IMR-90 (cell line): ENCODE measurements at regions not wholly inside any gene's neighbourhood (a gene's known extent, or its start where the extent isn't known, plus 50 kb on each side); places are given as distances from the start of the nearest gene placed in this dataset.

ENCODE experiments used
- ATAC-seq: fragments of 200-7000 bp; cut with Tn5 transposase; 2 replicates; pipeline ENCODE4 v1.9.1; 2020; ENCODE audit warnings: low read depth, mild to moderate bottlenecking, moderate library complexity
- BruUV-seq: library from RNA; stranded (reverse); fragments of 400-500 nt; replicated peaks from 2 replicates; lab custom pipeline; 2021; lab: Mats Ljungman, UMichigan
- CTCF ChIA-PET: fragments of 300-600 bp; formaldehyde crosslinking; extraction: SDS; loops from one replicate; lab custom pipeline; 2021; ENCODE audit warnings: antibody characterized with exemption; lab: Yijun Ruan, JAX
- POLR2A ChIA-PET: fragments of 300-600 bp; sonication (Branson Sonifier 250); formaldehyde crosslinking; loops from one replicate; lab custom pipeline; 2022; ENCODE audit warnings: antibody characterized with exemption; ENCODE audit not compliant: unreplicated experiment; lab: Charles Lee
- DNase-seq: peaks from one replicate; pipeline ENCODE4 v3.0.0; 2013
- H2AFZ ChIP-seq: replicated peaks from 2 replicates; pipeline ENCODE3; 2013; ENCODE audit warnings: low read length, mild to moderate bottlenecking; ENCODE audit not compliant: poor library complexity
- H2AK5ac ChIP-seq: 2 replicates; pipeline ENCODE4 v1.6.1; 2013; ENCODE audit warnings: low read depth, low read length, inconsistent platforms
- H2AK9ac ChIP-seq: replicated peaks from 2 replicates; pipeline ENCODE3; 2013; ENCODE audit warnings: mild to moderate bottlenecking, low read depth, low read length, moderate library complexity; ENCODE audit not compliant: poor library complexity
- H2BK120ac ChIP-seq: 2 replicates; pipeline ENCODE4 v1.6.1; 2013; ENCODE audit warnings: low read depth, low read length, inconsistent platforms
- H2BK15ac ChIP-seq: 3 replicates; pipeline ENCODE4 v1.6.1; 2013; ENCODE audit warnings: low read depth, low read length, inconsistent platforms
- H2BK20ac ChIP-seq: 2 replicates; pipeline ENCODE4 v1.6.1; 2013; ENCODE audit warnings: low read depth, mild to moderate bottlenecking, inconsistent platforms, low read length, moderate library complexity
- H2BK5ac ChIP-seq: 2 replicates; pipeline ENCODE4 v1.6.1; 2013; ENCODE audit warnings: mild to moderate bottlenecking, low read depth, low read length, inconsistent platforms; ENCODE audit not compliant: poor library complexity, severe bottlenecking
- H3K14ac ChIP-seq: replicated peaks from 2 replicates; pipeline ENCODE4 v1.6.1; 2013; ENCODE audit warnings: low read depth, low read length, inconsistent platforms
- H3K18ac ChIP-seq: 2 replicates; pipeline ENCODE4 v1.6.1; 2013; ENCODE audit warnings: low read depth, low read length, control low read depth
- H3K23ac ChIP-seq: 2 replicates; pipeline ENCODE4 v1.6.1; 2013; ENCODE audit warnings: low read depth, low read length, inconsistent platforms
- H3K27ac ChIP-seq: 2 replicates; pipeline ENCODE4 v1.5.1; 2013; ENCODE audit warnings: mild to moderate bottlenecking, control low read depth, low read length; ENCODE audit not compliant: insufficient read depth
- H3K27me3 ChIP-seq: 2 replicates; pipeline ENCODE4 v1.6.1; 2013; ENCODE audit warnings: low read length; ENCODE audit not compliant: control insufficient read depth, insufficient read depth
- H3K36me3 ChIP-seq: 2 replicates; pipeline ENCODE4 v1.6.1; 2013; ENCODE audit warnings: low read length, mixed read lengths; ENCODE audit not compliant: control insufficient read depth, insufficient read depth
- H3K4ac ChIP-seq: 2 replicates; pipeline ENCODE4 v1.6.1; 2013; ENCODE audit warnings: low read depth, low read length, inconsistent platforms
- H3K4me1 ChIP-seq: 2 replicates; pipeline ENCODE4 v1.6.1; 2013; ENCODE audit warnings: low read length, mixed read lengths; ENCODE audit not compliant: control insufficient read depth, insufficient read depth
- H3K4me2 ChIP-seq: 2 replicates; pipeline ENCODE4 v1.6.1; 2013; ENCODE audit warnings: low read depth, mild to moderate bottlenecking, control low read depth, low read length, moderate library complexity
- H3K4me3 ChIP-seq: 2 replicates; pipeline ENCODE4 v1.5.1; 2013; ENCODE audit warnings: low read depth, mild to moderate bottlenecking, control low read depth, low read length, moderate library complexity; ENCODE audit not compliant: insufficient read depth
- H3K56ac ChIP-seq: 2 replicates; pipeline ENCODE4 v1.6.1; 2013; ENCODE audit warnings: low read length, inconsistent platforms; ENCODE audit not compliant: insufficient read depth; ENCODE audit errors: extremely low read depth
- H3K79me1 ChIP-seq, 2 experiments: 2 replicates each; pipeline ENCODE4 v1.6.1; 2013; ENCODE audit warnings: low read length in 2 of 2, inconsistent platforms in 1 of 2, low read depth in 1 of 2
- H3K9ac ChIP-seq: 2 replicates; pipeline ENCODE4 v1.6.1; 2013; ENCODE audit warnings: low read depth, low read length, control low read depth
- H3K9me1 ChIP-seq: 2 replicates; pipeline ENCODE4 v1.6.1; 2013; ENCODE audit warnings: low read length, inconsistent platforms; ENCODE audit not compliant: insufficient read depth
- H3K9me3 ChIP-seq: 2 replicates; pipeline ENCODE4 v1.6.1; 2013; ENCODE audit warnings: low read length; ENCODE audit not compliant: control insufficient read depth, insufficient read depth
- H4K20me1 ChIP-seq: 2 replicates; pipeline ENCODE4 v1.6.1; 2013; ENCODE audit warnings: low read length, inconsistent platforms; ENCODE audit not compliant: insufficient read depth
- H4K5ac ChIP-seq: 2 replicates; pipeline ENCODE4 v1.6.1; 2013; ENCODE audit warnings: mild to moderate bottlenecking, low read depth, low read length, control low read depth
- H4K8ac ChIP-seq, 2 experiments: 2 replicates each; pipeline ENCODE4 v1.6.1; 2013; ENCODE audit warnings: low read depth in 2 of 2, low read length in 2 of 2, control low read depth in 1 of 2, inconsistent platforms in 1 of 2
- H4K91ac ChIP-seq: 2 replicates; pipeline ENCODE4 v1.6.1; 2013; ENCODE audit warnings: low read depth, low read length, inconsistent platforms; ENCODE audit not compliant: insufficient read depth
- BHLHE40 ChIP-seq: fragments of 150-350 bp; IDR thresholded peaks from 2 replicates; pipeline ENCODE4 v1.6.1; 2016; ENCODE audit warnings: mild to moderate bottlenecking, low read depth, low read length
- CEBPB ChIP-seq: IDR thresholded peaks from 2 replicates; pipeline ENCODE4 v1.6.1; 2012; ENCODE audit warnings: low read depth, low read length, improper control_type of control experiment
- FOS ChIP-seq: fragments of 150-350 bp; IDR thresholded peaks from 2 replicates; pipeline ENCODE4 v1.6.1; 2016; ENCODE audit warnings: low read depth, low read length
- MAZ ChIP-seq: IDR thresholded peaks from 2 replicates; pipeline ENCODE4 v1.6.1; 2012; ENCODE audit warnings: low read depth, mild to moderate bottlenecking, low read length, improper control_type of control experiment, moderate library complexity, borderline replicate concordance
- NFE2L2 ChIP-seq: fragments of 150-350 bp; IDR thresholded peaks from 2 replicates; pipeline ENCODE4 v1.6.1; 2016; ENCODE audit warnings: low read depth, mild to moderate bottlenecking, low read length
- RAD21 ChIP-seq: IDR thresholded peaks from 2 replicates; pipeline ENCODE4 v1.6.1; 2012; ENCODE audit warnings: low read length, improper control_type of control experiment
- RCOR1 ChIP-seq: IDR thresholded peaks from 2 replicates; pipeline ENCODE4 v1.6.1; 2012; ENCODE audit warnings: mild to moderate bottlenecking, low read length, improper control_type of control experiment; ENCODE audit not compliant: insufficient replicate concordance
- WGBS, 2 experiments: methylation state at CpG; one replicate each; pipeline versions ENCODE4 v1.1.5 to v1.1.7; 2013; ENCODE audit warnings: missing lambda C conversion rate in 2 of 2; ENCODE audit not compliant: insufficient read length in 1 of 2; ENCODE audit errors: extremely low coverage in 2 of 2; 5-methylcytosine and 5-hydroxymethylcytosine counted together
- dilution Hi-C: fragments of 300-500 bp; cut with HindIII; formaldehyde crosslinking; loops from one replicate; pipeline ENCODE4 v1.14.3; 2018; ENCODE audit warnings: low sequenced_read_pairs; ENCODE audit not compliant: unreplicated experiment
- in situ Hi-C: fragments of 300-500 bp; cut with MboI; formaldehyde crosslinking; loops from 3 replicates; pipeline ENCODE4 v1.14.3; 2019; ENCODE audit warnings: low sequenced_read_pairs, inconsistent platforms, mixed read lengths
- intact Hi-C: fragments of 100-400 bp; cut with micrococcal nuclease; formaldehyde crosslinking; loops from 2 replicates; pipeline ENCODE4 v1.10.0; 2022
- TF ChIP-seq, protein P1 (sequence below): fragments of 150-350 bp; IDR thresholded peaks from 2 replicates; pipeline ENCODE4 v1.6.1; 2017; ENCODE audit warnings: mild to moderate bottlenecking, antibody characterized with exemption, low read length, low read depth
- TF ChIP-seq, protein P2 (sequence below): conservative IDR thresholded peaks from 2 replicates; pipeline ENCODE4 v1.5.1; 2012; ENCODE audit warnings: mild to moderate bottlenecking, low read depth, low read length, improper control_type of control experiment

DNA sequence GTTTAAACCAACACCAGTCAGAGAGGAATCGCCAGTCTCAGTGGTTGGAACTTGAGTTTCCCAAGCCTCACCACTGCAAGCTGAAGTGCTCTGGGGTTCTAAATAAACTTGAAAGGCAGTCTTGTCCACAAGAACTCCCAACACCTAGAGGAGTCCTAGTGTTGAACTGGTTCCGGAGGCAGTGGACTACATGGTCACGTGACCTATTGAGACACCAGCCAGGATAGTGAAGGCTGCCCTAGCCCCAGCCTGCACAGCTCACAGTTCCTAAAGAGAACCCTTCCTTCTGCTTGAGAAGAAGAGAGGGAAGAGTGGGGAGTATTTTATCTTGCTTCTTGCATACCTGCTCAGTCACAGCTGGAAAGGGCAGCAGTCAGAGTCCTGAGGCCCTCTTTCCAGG is 1012.7 kb upstream of the ADGRL3 start:
- no peak overlapping the region for H4K8ac ChIP-seq
- no peak overlapping the region for H2BK15ac ChIP-seq
- WGBS, 2 experiments: no CpG with 5 or more reads among the region's 3 CpGs
- H2BK20ac ChIP-seq: no peak overlapping the region
- H2AK9ac ChIP-seq: no peak overlapping the region
- H2AFZ ChIP-seq: no peak overlapping the region
- H3K27me3 ChIP-seq: no peaks in the 10 kb centered on the region
- H3K4me3 ChIP-seq: no peak overlapping the region
- CTCF ChIA-PET: no interaction called here
- in situ Hi-C loops (no loop called here), dilution Hi-C loops (no loop called here), intact Hi-C loops (no loop called here)
- H2BK5ac ChIP-seq: no peak overlapping the region
- POLR2A ChIA-PET: no interaction called here
- ATAC-seq (no peak), DNase-seq (no peak)
- no peaks in the 10 kb centered on the region for H3K4me1 ChIP-seq
- BruUV-seq: no TSS peak
- no peak overlapping the region for H3K14ac ChIP-seq
- no peak overlapping the region for H3K27ac ChIP-seq
- no peak overlapping the region for H2AK5ac ChIP-seq
- no peaks in the 10 kb centered on the region for H4K20me1 ChIP-seq
- H3K4ac ChIP-seq: no peak overlapping the region
- H3K9me3 ChIP-seq: no peaks in the 10 kb centered on the region
- H3K18ac ChIP-seq: no peak overlapping the region
- H3K36me3 ChIP-seq: no peaks in the 10 kb centered on the region
- no peak overlapping the region for H4K5ac ChIP-seq
- H3K4me2 ChIP-seq: no peak overlapping the region
- TF ChIP-seq, protein P1, sequence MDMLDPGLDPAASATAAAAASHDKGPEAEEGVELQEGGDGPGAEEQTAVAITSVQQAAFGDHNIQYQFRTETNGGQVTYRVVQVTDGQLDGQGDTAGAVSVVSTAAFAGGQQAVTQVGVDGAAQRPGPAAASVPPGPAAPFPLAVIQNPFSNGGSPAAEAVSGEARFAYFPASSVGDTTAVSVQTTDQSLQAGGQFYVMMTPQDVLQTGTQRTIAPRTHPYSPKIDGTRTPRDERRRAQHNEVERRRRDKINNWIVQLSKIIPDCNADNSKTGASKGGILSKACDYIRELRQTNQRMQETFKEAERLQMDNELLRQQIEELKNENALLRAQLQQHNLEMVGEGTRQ: no peak
- TF ChIP-seq MAZ (no peak), FOS (no peak), CEBPB (no peak), RCOR1 (no peak), BHLHE40 (no peak), NFE2L2 (no peak), RAD21 (no peak)
- TF ChIP-seq, protein P2, sequence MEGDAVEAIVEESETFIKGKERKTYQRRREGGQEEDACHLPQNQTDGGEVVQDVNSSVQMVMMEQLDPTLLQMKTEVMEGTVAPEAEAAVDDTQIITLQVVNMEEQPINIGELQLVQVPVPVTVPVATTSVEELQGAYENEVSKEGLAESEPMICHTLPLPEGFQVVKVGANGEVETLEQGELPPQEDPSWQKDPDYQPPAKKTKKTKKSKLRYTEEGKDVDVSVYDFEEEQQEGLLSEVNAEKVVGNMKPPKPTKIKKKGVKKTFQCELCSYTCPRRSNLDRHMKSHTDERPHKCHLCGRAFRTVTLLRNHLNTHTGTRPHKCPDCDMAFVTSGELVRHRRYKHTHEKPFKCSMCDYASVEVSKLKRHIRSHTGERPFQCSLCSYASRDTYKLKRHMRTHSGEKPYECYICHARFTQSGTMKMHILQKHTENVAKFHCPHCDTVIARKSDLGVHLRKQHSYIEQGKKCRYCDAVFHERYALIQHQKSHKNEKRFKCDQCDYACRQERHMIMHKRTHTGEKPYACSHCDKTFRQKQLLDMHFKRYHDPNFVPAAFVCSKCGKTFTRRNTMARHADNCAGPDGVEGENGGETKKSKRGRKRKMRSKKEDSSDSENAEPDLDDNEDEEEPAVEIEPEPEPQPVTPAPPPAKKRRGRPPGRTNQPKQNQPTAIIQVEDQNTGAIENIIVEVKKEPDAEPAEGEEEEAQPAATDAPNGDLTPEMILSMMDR: no peak
- no peaks in the 10 kb centered on the region for H3K9me1 ChIP-seq
- H2BK120ac ChIP-seq: no peak overlapping the region
- H3K56ac ChIP-seq: no peak overlapping the region
- no peaks in the 10 kb centered on the region for H3K79me1 ChIP-seq
- no peak overlapping the region for H4K91ac ChIP-seq
- H3K23ac ChIP-seq: no peak overlapping the region
- no peak overlapping the region for H3K9ac ChIP-seq
